22Rv1 (cell line): ENCODE measurements at regions not wholly inside any gene's neighbourhood (a gene's known extent, or its start where the extent isn't known, plus 50 kb on each side); places are given as distances from the start of the nearest gene placed in this dataset.

Experiments
- ZFX ChIP-seq: fragments of 450-650 bp; IDR thresholded peaks from 2 replicates; pipeline ENCODE4 v1.6.1; 2017; ENCODE audit warnings: antibody characterized with exemption, borderline replicate concordance
- TF ChIP-seq, protein P1 (sequence below): fragments of 450-650 bp; IDR thresholded peaks from 2 replicates; pipeline ENCODE4 v1.5.1; 2017; ENCODE audit warnings: mild to moderate bottlenecking

DNA sequence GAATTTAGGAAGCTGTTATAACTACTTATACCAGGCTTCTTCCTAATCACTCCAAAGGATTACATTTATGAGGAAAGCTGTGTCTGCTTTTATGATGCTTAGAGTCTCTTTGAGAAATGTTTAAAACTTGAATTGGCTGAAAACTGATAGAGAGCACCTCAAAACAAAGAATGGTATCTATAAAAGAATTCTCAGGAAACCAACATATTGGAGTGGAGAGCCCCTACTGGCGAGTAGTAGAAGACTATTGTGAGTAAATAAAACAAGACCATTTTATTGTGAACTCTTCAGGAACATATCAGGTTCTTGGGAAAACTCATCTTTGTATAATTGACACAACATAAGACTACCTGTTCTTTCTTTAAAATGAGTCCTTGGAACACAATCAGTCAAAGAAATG, 578.6 kb downstream of the RERGL start:
- TF ChIP-seq, protein P1, sequence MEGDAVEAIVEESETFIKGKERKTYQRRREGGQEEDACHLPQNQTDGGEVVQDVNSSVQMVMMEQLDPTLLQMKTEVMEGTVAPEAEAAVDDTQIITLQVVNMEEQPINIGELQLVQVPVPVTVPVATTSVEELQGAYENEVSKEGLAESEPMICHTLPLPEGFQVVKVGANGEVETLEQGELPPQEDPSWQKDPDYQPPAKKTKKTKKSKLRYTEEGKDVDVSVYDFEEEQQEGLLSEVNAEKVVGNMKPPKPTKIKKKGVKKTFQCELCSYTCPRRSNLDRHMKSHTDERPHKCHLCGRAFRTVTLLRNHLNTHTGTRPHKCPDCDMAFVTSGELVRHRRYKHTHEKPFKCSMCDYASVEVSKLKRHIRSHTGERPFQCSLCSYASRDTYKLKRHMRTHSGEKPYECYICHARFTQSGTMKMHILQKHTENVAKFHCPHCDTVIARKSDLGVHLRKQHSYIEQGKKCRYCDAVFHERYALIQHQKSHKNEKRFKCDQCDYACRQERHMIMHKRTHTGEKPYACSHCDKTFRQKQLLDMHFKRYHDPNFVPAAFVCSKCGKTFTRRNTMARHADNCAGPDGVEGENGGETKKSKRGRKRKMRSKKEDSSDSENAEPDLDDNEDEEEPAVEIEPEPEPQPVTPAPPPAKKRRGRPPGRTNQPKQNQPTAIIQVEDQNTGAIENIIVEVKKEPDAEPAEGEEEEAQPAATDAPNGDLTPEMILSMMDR: peak; percentile 63
- TF ChIP-seq ZFX: no peak
